ENCODE measurements at regions not wholly inside any gene's neighbourhood (a gene's known extent, or its start where the extent isn't known, plus 50 kb on each side); places are given as distances from the start of the nearest gene placed in this dataset.

DNA sequence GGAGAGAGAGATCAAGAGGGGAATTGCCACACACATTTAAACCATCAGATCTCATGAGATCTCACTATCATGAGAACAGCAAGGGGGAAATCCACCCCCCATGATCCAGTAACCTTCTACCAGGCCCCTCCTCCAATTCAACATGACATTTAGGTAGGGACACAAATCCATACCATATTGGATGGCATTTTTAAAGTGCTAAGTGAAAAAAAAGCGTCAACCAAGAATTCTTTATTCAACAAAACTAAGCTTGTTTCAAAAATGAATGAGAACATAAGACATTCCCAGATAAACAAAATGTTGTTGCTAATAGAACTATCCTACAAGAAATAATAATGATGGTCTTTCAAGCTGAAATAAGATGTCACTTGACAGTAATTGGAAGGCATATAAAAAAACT, 626.2 kb upstream of the LRRTM1 start:
- Mint-ChIP-seq H3K27ac (no peak overlapping the region), H3K9me3 (peaks cover 23 to 40% (median 23%) of the 10 kb centered on the region in 3 donors), H3K4me3 (no peak overlapping the region), H3K27me3 (no peaks in the 10 kb centered on the region), H3K36me3 (no peaks in the 10 kb centered on the region), H3K4me1 (no peaks in the 10 kb centered on the region)
- WGBS (ENCODE audit: insufficient coverage) = no CpG with 5 or more reads among the region's 1 CpG
- no peak overlapping the region for H3K4me3 ChIP-seq (ENCODE audit: control insufficient read depth in 1 of 2, extremely low read depth in 1 of 2, low read length in 1 of 2)
- no peaks in the 10 kb centered on the region for H3K36me3 ChIP-seq (ENCODE audit: control insufficient read depth in 2 of 2, extremely low read depth in 1 of 2, insufficient read depth in 1 of 2, low read length in 1 of 2)
- H3K27ac ChIP-seq (ENCODE audit: low read length) = no peak overlapping the region
- CTCF ChIA-PET = no interaction called here
- POLR2A ChIA-PET = no interaction called here
- peaks cover 2% of the 10 kb centered on the region for H3K9me3 ChIP-seq
- H3K27me3 ChIP-seq (replicated peaks in 1 of 2; ENCODE audit: control insufficient read depth in 2 of 2, extremely low read depth in 1 of 2, insufficient read depth in 2 of 2, low read length in 1 of 2) = no peaks in the 10 kb centered on the region
- DNase-seq (no peak), ATAC-seq (replicated peaks in 1 of 4) (no peak)
- no peaks in the 10 kb centered on the region for H3K4me1 ChIP-seq (ENCODE audit: control insufficient read depth in 1 of 2, extremely low read depth in 1 of 2, insufficient read depth in 2 of 2, low read length in 2 of 2)

DNA sequence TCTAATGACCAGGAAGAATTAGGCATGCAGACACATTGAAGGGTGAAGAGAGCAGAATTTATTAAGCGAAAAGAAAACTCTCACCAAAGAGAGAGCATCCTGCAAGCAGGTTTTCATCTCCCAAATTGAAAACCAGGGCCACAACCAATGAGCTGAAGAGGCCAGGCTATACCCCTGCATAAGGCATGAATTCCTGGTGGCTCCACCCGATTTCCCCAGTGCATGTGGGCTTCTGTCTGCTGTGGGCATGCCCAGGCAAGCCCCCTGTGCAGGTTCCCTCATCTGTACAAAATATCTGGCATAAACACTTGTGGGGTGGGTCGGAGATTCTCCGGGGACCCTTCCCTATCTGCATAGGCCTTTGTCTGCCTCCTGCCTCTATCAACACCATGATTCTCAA, 621.6 kb upstream of the LRRTM1 start:
- POLR2A ChIA-PET = no interaction called here
- Histone ChIP-seq H3K27me3 (replicated peaks in 1 of 2; ENCODE audit: control insufficient read depth in 2 of 2, extremely low read depth in 1 of 2, insufficient read depth in 2 of 2, low read length in 1 of 2) (no peaks in the 10 kb centered on the region), H3K9me3 (no peaks in the 10 kb centered on the region), H3K4me3 (ENCODE audit: control insufficient read depth in 1 of 2, extremely low read depth in 1 of 2, low read length in 1 of 2) (no peak overlapping the region), H3K27ac (ENCODE audit: low read length) (no peak overlapping the region), H3K4me1 (ENCODE audit: control insufficient read depth in 1 of 2, extremely low read depth in 1 of 2, insufficient read depth in 2 of 2, low read length in 2 of 2) (no peaks in the 10 kb centered on the region), H3K36me3 (ENCODE audit: control insufficient read depth in 2 of 2, extremely low read depth in 1 of 2, insufficient read depth in 1 of 2, low read length in 1 of 2) (no peaks in the 10 kb centered on the region)
- CTCF ChIA-PET = no interaction called here
- H3K27ac Mint-ChIP-seq = no peak overlapping the region
- no peak overlapping the region for H3K4me3 Mint-ChIP-seq
- H3K4me1 Mint-ChIP-seq = no peaks in the 10 kb centered on the region
- H3K27me3 Mint-ChIP-seq = no peaks in the 10 kb centered on the region
- ATAC-seq (replicated peaks in 1 of 4) (no peak), DNase-seq (no peak)
- peaks cover 19 to 28% (median 23%) of the 10 kb centered on the region in 3 donors for H3K9me3 Mint-ChIP-seq
- WGBS (ENCODE audit: insufficient coverage) = 67% methylated on average over 1 of the region's 4 CpGs
- H3K36me3 Mint-ChIP-seq = no peaks in the 10 kb centered on the region

DNA sequence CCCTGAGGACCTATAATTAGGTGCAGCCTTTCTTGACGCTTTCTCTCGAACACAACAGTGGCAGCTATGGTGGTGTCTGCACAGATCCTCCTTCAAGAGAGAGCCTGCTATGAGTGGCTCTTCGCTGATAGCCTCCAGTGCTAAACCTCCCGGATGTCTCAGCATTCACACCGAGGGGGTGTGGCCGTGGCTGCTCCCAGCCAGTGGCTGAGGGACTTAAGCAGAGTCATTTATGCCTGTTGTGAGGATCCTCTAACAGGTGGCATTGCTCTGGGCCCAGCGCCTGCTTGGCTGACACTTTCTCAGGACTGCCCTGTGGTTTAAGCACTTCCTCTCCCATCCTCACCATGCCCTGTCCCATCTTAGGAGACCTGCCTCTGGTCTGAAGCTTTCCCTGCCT, 592.0 kb upstream of the LRRTM1 start:
- ChIA-PET POLR2A (no interaction called here), CTCF (no interaction called here)
- no peak for ATAC-seq (replicated peaks in 1 of 4)
- H3K36me3 Mint-ChIP-seq = no peaks in the 10 kb centered on the region
- no peak overlapping the region for H3K4me3 Mint-ChIP-seq
- peaks cover 9 to 16% (median 14%) of the 10 kb centered on the region in 3 donors for H3K9me3 Mint-ChIP-seq
- H3K4me3 ChIP-seq (ENCODE audit: control insufficient read depth in 1 of 2, extremely low read depth in 1 of 2, low read length in 1 of 2) = no peak overlapping the region
- no peaks in the 10 kb centered on the region for H3K27me3 Mint-ChIP-seq
- no peak overlapping the region for H3K27ac Mint-ChIP-seq
- DNase-seq = no peak
- 61% methylated on average over 7 of the region's 7 CpGs for WGBS (ENCODE audit: insufficient coverage)
- peaks cover 6% of the 10 kb centered on the region for H3K9me3 ChIP-seq
- H3K36me3 ChIP-seq (ENCODE audit: control insufficient read depth in 2 of 2, extremely low read depth in 1 of 2, insufficient read depth in 1 of 2, low read length in 1 of 2) = no peaks in the 10 kb centered on the region
- H3K4me1 Mint-ChIP-seq = no peaks in the 10 kb centered on the region
- H3K4me1 ChIP-seq (ENCODE audit: control insufficient read depth in 1 of 2, extremely low read depth in 1 of 2, insufficient read depth in 2 of 2, low read length in 2 of 2) = no peaks in the 10 kb centered on the region
- H3K27ac ChIP-seq (ENCODE audit: low read length) = no peak overlapping the region
- H3K27me3 ChIP-seq (replicated peaks in 1 of 2; ENCODE audit: control insufficient read depth in 2 of 2, extremely low read depth in 1 of 2, insufficient read depth in 2 of 2, low read length in 1 of 2) = no peaks in the 10 kb centered on the region

DNA sequence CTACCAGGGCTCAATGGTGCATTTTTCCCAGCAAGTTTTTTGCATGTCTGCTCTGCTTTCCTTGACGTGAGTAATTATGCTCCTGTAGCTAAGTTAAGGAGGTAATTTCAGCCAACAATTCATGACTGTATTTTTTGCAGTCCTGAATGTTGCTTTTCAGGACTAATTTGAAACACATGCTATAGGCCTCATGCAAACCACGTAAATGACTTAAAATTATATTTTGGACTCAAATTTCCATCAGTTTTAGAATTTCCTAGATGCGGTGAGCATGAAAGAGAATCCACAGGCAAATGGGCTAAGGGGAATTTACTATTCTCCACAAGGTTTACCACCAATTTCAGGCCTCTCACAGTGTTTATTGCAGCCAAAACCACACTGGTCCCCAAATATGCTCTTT, 589.9 kb upstream of the LRRTM1 start:
- CTCF ChIA-PET = no interaction called here
- no peak for DNase-seq
- Histone ChIP-seq H3K4me1 (ENCODE audit: control insufficient read depth in 1 of 2, extremely low read depth in 1 of 2, insufficient read depth in 2 of 2, low read length in 2 of 2) (no peaks in the 10 kb centered on the region), H3K9me3 (peaks cover 6% of the 10 kb centered on the region), H3K36me3 (ENCODE audit: control insufficient read depth in 2 of 2, extremely low read depth in 1 of 2, insufficient read depth in 1 of 2, low read length in 1 of 2) (no peaks in the 10 kb centered on the region), H3K27me3 (replicated peaks in 1 of 2; ENCODE audit: control insufficient read depth in 2 of 2, extremely low read depth in 1 of 2, insufficient read depth in 2 of 2, low read length in 1 of 2) (no peaks in the 10 kb centered on the region), H3K27ac (ENCODE audit: low read length) (no peak overlapping the region), H3K4me3 (ENCODE audit: control insufficient read depth in 1 of 2, extremely low read depth in 1 of 2, low read length in 1 of 2) (no peak overlapping the region)
- Mint-ChIP-seq H3K27me3 (no peaks in the 10 kb centered on the region), H3K27ac (no peak overlapping the region), H3K9me3 (peaks cover 8 to 15% (median 12%) of the 10 kb centered on the region in 3 donors), H3K4me1 (no peaks in the 10 kb centered on the region), H3K4me3 (no peak overlapping the region), H3K36me3 (no peaks in the 10 kb centered on the region)
- 83% methylated on average over 2 of the region's 3 CpGs for WGBS (ENCODE audit: insufficient coverage)
- POLR2A ChIA-PET = no interaction called here
- no peak for ATAC-seq (replicated peaks in 1 of 4)

DNA sequence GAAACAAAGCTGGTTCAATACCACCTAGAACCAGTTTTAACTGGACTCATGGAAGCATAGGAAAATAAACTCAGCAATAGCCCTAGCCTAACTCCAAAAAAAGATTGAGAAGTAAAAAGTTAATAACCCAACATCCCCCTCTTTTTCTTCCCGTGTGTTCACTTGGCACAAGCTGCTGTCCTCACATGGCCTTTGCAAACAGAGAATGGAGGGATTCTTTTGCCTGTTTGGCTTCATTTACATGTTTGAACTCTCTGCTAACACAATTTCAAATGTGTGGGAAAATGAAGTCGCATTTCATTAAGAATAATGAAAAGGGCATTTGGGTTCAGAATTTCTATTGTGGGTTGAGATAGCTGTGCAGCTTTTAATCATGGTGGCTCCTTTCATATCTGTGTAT, 589.2 kb upstream of the LRRTM1 start:
- no peak overlapping the region for H3K27ac ChIP-seq (ENCODE audit: low read length)
- no CpG with 5 or more reads among the region's 2 CpGs for WGBS (ENCODE audit: insufficient coverage)
- Mint-ChIP-seq H3K4me3 (no peak overlapping the region), H3K9me3 (peaks cover 8 to 15% (median 12%) of the 10 kb centered on the region in 3 donors), H3K27me3 (no peaks in the 10 kb centered on the region), H3K36me3 (no peaks in the 10 kb centered on the region), H3K27ac (no peak overlapping the region), H3K4me1 (no peaks in the 10 kb centered on the region)
- ChIA-PET POLR2A (no interaction called here), CTCF (no interaction called here)
- H3K4me1 ChIP-seq (ENCODE audit: control insufficient read depth in 1 of 2, extremely low read depth in 1 of 2, insufficient read depth in 2 of 2, low read length in 2 of 2) = no peaks in the 10 kb centered on the region
- no peak for ATAC-seq (replicated peaks in 1 of 4)
- DNase-seq = no peak
- H3K4me3 ChIP-seq (ENCODE audit: control insufficient read depth in 1 of 2, extremely low read depth in 1 of 2, low read length in 1 of 2) = no peak overlapping the region
- no peaks in the 10 kb centered on the region for H3K36me3 ChIP-seq (ENCODE audit: control insufficient read depth in 2 of 2, extremely low read depth in 1 of 2, insufficient read depth in 1 of 2, low read length in 1 of 2)
- no peaks in the 10 kb centered on the region for H3K27me3 ChIP-seq (replicated peaks in 1 of 2; ENCODE audit: control insufficient read depth in 2 of 2, extremely low read depth in 1 of 2, insufficient read depth in 2 of 2, low read length in 1 of 2)
- H3K9me3 ChIP-seq = peaks cover 6% of the 10 kb centered on the region

DNA sequence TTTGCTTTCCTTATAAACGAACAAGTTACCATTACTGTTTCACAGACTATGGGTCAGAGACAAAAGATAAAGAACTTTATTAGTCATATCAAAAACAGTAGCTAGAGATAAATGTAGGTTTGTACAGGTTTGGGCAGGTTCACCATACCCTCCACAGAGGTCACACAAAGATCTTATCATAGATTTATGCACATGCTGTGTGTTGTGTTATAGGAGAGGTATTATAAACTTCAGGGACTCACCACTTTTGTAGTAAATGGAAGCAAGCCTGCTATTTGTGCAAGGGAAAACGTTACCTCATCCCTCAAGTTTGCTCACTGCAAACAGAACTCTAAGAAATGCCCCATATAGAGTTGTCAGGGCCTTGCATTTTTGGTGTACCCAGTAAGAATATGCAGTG, 584.5 kb upstream of the LRRTM1 start:
- DNase-seq = no peak

DNA sequence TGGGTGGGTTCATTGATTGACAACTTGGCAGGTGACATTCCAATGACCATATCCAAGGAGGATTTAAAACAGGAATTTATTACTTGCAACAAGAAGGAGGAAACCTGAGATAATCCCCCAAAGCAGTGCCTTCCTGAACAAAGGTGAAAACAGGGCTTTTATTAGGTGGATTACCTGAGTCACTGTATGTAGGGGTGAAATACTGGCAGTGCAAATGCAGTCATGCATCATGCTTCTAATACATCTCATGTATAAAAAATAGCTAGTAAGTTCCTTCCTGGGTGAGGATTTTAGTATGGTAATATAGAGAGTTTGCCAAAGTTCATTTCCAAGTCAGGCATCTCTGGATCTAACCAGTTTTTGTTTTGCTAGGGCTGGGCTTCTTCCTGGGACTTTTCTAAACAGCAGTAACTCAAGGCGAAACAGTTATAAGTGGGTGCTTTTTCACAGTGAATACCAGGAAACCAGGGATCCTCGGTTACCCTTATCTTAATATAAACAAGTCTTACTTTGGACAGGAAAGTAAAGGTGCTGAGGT, 583.4 kb upstream of the LRRTM1 start:
- no peaks in the 10 kb centered on the region for H3K36me3 Mint-ChIP-seq
- H3K4me3 Mint-ChIP-seq = no peak overlapping the region
- H3K9me3 Mint-ChIP-seq = peaks cover 0 to 18% (median 16%) of the 10 kb centered on the region in 3 donors
- Histone ChIP-seq H3K4me3 (ENCODE audit: control insufficient read depth in 1 of 2, extremely low read depth in 1 of 2, low read length in 1 of 2) (no peak overlapping the region), H3K27ac (ENCODE audit: low read length) (no peak overlapping the region), H3K36me3 (ENCODE audit: control insufficient read depth in 2 of 2, extremely low read depth in 1 of 2, insufficient read depth in 1 of 2, low read length in 1 of 2) (no peaks in the 10 kb centered on the region), H3K9me3 (no peaks in the 10 kb centered on the region), H3K4me1 (ENCODE audit: control insufficient read depth in 1 of 2, extremely low read depth in 1 of 2, insufficient read depth in 2 of 2, low read length in 2 of 2) (no peaks in the 10 kb centered on the region), H3K27me3 (replicated peaks in 1 of 2; ENCODE audit: control insufficient read depth in 2 of 2, extremely low read depth in 1 of 2, insufficient read depth in 2 of 2, low read length in 1 of 2) (no peaks in the 10 kb centered on the region)
- ChIA-PET CTCF (no interaction called here), POLR2A (no interaction called here)
- H3K27ac Mint-ChIP-seq = no peak overlapping the region
- no peaks in the 10 kb centered on the region for H3K4me1 Mint-ChIP-seq
- WGBS (ENCODE audit: insufficient coverage) = no CpG with 5 or more reads among the region's 2 CpGs
- no peak for DNase-seq
- H3K27me3 Mint-ChIP-seq = no peaks in the 10 kb centered on the region
- no peak for ATAC-seq (replicated peaks in 1 of 4)

More for the DNA sequence above, 584.5 kb upstream of the LRRTM1 start:
- no peaks in the 10 kb centered on the region for H3K4me1 Mint-ChIP-seq
- H3K27me3 Mint-ChIP-seq = no peaks in the 10 kb centered on the region
- ATAC-seq (replicated peaks in 1 of 4) = no peak
- no peak overlapping the region for H3K27ac Mint-ChIP-seq
- H3K4me3 Mint-ChIP-seq = no peak overlapping the region
- Histone ChIP-seq H3K27me3 (replicated peaks in 1 of 2; ENCODE audit: control insufficient read depth in 2 of 2, extremely low read depth in 1 of 2, insufficient read depth in 2 of 2, low read length in 1 of 2) (no peaks in the 10 kb centered on the region), H3K4me1 (ENCODE audit: control insufficient read depth in 1 of 2, extremely low read depth in 1 of 2, insufficient read depth in 2 of 2, low read length in 2 of 2) (no peaks in the 10 kb centered on the region), H3K9me3 (no peaks in the 10 kb centered on the region), H3K27ac (ENCODE audit: low read length) (no peak overlapping the region), H3K4me3 (ENCODE audit: control insufficient read depth in 1 of 2, extremely low read depth in 1 of 2, low read length in 1 of 2) (no peak overlapping the region), H3K36me3 (ENCODE audit: control insufficient read depth in 2 of 2, extremely low read depth in 1 of 2, insufficient read depth in 1 of 2, low read length in 1 of 2) (no peaks in the 10 kb centered on the region)
- H3K36me3 Mint-ChIP-seq = no peaks in the 10 kb centered on the region
- ChIA-PET CTCF (no interaction called here), POLR2A (no interaction called here)
- 0% methylated on average over 1 of the region's 2 CpGs for WGBS (ENCODE audit: insufficient coverage)
- peaks cover 0 to 16% (median 13%) of the 10 kb centered on the region in 3 donors for H3K9me3 Mint-ChIP-seq
